ENCODE measurements at regions not wholly inside any gene's neighbourhood (a gene's known extent, or its start where the extent isn't known, plus 50 kb on each side); places are given as distances from the start of the nearest gene placed in this dataset.

DNA sequence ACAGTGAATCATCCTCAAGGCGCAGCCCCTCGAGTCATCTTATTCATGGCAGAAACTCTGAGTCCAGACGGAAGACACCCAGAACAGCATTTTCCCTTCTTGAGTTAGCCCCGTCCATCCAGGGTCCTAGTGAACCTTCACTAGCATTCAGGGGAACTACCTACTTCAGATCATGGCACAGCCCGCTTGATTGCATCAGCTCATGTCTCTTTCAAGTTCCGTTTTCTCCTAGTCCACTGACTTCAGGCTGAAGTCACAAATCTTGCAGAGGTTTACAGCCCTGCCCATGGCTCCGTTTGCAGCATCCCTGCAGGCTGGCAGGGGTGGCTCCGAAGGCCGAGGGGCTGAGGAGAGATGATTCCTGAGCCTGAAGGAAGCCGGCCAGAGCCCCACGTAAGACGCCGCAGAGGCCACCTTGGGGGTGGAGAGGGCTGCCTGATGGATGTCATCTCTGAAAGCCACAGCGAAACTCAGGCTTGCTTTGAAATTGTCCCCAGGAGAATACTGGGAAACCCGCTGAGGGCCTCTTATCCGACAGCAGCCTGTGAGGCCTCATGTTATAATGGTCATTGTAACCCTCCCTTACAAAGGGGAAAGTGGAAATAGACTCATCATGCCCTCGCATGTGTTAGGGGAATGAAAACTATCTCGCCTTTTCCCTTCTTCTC is 310.2 kb upstream of the AJAP1 start:
- DNase-seq: no peak

DNA sequence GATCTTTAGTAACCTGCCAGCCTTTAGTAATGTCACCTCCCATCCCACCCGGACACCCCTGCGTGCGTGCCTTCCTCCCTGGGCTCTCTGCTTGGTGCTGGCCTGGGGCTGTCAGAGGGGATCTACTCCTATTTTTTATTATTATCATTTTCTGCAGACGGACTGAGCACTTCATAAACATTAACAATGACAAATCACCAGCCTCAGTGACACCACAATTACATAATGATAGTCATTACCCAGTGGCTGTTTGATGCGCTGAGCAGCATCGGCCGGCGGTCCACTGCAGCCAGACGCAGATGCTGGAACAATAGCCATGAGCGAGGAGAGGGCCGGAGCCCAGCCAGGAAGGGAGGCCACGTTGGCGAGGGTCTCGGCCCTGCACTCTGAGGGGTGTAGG is 309.3 kb upstream of the AJAP1 start:
- DNase-seq: no peak

DNA sequence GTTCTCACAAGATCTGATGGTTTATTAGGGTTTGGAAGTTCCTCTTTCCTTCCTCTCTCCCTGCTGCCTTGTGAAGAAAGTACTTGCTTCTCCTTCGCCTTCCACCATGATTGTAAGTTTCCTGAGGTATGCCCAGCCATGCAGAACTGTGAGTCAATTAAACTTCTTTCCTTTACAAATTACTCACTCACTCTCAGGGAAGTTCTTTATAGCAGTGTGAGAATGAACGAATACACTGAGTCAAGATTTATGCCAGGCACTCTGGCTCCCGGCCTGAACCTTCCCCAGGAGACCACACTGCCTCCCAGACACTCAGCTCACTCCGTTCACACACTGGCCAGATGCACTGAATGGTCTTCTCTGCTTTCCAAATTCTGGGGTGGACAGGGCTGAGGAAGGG is 308.3 kb upstream of the AJAP1 start:
- no peak for DNase-seq

DNA sequence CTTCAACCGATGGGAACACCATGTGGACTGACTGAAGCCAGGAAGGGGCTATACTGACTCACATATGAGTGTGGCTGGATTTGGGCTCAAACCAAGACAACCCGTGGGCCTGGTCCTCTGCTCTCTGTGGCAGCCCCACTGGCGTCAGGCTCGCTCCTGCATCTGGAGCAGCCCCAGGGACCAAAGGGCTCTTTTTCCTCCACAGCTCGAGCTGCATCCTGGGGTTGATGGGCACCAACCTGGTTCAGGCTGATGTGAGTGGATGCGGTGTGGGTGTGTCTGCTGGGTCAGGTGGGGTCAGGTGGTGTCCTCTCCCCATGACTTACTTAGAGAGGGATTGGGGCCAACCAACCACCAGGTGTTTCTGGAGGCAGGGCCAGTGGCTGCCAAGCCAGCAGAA is 303.0 kb upstream of the AJAP1 start:
- DNase-seq: no peak

DNA sequence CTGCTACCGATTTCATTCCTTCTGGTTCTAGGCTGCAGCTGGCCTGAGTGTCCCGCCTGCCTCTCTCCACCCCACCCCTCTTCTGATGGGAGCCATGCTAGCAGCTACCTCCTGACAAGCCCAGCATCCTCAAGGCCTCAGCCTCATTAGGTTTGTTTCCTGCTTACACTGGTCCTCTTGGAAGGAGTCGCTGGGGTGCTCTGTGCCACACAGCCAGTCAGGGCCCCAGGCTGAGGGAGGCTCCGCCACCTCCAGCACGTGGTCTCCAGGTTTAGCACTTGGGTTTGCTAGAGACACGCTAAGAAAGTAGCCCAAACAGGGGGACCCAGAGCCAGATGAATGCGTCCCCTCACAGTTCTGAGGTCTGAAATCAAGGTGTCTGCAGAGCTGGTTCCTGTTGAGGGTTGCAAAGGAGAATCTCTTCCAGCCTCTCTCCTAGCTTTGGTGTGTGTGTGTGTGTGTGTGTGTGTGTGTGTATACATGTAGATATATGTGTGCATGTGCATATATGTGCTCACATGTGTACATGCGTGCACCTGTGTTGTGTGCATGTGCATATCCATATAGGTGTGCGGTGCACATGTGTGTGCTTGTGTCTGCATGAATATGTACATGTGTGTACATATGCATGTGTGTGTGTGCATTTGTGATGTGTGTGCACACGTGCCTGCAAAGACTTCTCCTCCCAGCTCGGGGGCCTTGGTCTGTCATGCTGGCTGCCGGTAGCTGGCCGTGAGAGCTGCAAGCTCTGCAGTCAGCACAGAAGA is 301.1 kb upstream of the AJAP1 start:
- DNase-seq: no peak

DNA sequence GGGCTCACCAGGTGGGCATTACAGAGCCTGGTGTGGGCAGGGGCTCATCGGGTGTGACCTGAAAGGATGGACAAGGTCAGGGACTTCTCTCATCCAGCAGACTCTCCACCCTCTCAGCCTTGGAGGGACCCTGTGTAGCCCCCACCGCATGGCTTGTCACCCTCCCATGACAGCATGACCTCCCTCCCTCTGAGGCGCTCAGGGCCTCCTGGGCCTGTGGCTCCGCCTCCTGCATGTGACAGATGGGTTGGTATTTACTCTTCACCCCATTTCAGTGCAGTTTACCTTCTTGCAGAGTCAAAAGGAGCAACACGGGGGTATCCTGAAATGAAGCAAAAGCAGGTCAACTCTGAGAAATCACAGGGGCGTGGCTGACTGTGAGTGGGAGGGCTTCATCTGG is 298.6 kb upstream of the AJAP1 start:
- no peak for DNase-seq

DNA sequence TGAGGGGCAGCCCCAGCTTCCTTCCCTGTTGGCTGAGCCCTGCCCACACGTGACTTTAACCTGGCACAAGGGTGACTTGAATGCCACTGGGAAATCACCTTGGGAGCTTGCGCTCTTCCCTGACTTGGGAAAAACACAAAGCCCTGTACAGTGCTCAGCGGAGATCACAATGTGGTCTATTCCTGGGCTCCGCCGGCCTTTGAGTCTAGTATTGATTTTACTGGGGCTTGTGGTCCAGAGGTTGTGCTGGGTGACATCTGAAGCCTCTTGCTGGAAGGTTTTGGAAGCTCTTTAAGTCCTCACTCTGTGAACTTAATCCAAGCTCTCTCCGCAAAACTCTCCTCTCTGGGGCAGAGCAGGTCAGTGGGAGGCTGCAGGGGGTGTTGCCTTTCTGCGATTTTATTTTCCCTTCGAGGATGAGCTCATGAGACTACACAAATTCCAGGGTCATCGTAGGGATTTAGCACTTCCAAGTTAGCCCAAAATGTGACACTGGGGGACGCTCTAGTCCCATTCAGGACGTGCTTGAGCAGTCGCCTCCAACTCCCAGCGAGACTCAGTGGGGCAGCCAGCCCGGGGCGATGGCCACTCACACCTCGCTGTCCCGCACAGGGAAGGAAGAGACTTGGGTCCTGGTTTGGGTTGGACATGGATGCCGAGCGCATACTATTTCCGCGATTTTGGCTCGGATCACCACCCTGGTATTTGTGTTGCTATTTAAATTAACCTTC is 291.9 kb upstream of the AJAP1 start:
- no peak for DNase-seq

DNA sequence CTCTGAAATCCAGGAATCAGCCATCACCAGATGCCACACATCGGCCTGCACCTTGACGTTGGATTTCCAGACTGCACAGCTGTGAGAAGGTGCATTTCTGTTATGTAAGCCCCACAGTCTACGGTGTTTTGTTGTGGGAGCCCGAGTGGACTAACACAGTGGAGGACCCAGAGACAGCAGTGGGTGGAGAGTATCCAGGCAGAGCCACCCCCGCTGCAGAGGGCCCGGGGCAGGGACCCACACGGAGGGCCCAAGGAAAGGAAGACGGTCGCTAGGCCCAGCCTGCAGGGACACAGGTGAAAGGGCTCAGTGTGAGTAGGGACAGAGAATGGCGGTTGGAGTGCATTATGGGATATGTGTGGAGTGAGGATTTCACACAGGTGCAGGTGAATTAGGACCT is 288.3 kb upstream of the AJAP1 start:
- no peak for DNase-seq

DNA sequence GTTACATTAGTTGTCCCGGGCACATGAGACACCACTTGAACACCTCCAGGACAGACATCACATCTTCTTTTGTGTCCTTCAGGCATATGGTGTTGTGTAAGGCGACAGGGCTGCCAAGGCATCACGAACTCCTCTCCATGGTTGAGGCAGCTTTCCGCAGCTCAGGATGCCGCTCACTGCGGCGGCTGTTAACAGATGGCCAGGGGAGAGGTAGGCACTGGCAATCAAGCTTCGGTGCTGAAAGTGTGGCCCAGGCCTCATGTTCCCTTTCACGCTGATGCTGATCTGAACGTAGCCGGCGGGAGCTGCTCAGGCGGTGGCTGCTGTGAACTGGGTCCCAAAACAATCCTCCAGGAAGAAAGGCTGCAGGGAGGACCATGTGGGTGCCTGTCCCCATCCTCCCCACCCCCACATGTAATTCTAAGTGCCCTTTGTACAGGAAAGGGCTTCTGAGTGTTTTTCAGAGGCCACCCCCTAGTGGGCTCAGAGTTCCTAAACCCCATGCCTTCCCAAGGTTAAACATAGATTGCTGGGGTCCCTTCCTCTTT is 287.1 kb upstream of the AJAP1 start:
- DNase-seq: no peak

DNA sequence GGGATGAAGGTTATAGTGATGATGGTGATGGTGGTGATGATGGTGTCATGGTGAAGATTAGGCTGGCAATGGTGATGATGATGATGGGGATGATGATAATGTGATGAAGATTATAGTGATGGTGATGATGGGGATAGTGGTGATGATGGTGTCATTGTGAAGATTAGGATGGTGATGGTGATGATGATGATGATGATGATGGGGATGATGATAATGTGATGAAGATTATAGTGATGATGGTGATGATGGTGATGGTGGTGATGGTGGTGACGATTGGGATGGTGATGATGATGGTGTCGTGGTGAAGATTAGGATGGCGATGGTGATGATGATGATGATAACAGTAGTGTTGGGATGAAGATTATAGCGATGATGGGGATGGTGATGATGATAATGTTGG is 285.1 kb upstream of the AJAP1 start:
- no peak for DNase-seq

DNA sequence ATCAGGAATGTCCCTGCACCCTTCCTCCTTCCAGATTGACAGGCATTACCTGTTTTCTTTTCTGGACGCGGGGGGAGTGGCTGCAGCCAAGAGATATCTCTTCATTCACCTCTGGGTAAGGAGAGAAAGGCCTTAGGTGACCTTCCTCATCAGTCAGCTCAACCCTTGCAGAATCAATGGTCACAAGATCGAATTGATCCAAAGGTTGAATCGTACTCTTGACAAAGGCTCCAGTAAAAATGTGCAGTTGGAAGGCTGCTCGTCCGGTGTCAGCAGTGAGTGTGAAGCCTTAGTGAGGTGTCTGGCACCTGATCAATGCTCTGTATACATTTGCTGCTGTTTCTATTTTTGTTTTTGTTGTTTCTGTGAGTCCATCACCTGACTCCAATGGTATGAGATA is 282.6 kb upstream of the AJAP1 start:
- no peak for DNase-seq

DNA sequence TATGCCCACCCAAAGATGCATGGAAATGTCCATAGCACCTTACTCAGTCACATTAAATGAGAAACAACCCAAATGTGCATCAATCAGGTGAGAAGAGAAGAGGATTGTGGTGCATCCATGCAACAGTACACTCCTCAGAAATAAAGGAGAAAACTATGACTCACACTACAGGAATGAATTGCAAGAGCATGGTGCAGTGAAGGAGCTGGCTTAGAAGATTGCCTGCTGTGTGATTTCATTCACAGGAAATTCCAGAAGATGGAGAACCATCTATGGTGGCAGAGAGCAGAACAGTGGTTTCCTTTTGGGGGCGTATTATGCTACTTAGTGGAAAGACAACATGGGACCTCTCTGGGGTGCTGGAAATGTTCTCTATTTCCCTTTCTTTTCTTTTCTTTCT is 278.6 kb upstream of the AJAP1 start:
- no peak for DNase-seq

DNA sequence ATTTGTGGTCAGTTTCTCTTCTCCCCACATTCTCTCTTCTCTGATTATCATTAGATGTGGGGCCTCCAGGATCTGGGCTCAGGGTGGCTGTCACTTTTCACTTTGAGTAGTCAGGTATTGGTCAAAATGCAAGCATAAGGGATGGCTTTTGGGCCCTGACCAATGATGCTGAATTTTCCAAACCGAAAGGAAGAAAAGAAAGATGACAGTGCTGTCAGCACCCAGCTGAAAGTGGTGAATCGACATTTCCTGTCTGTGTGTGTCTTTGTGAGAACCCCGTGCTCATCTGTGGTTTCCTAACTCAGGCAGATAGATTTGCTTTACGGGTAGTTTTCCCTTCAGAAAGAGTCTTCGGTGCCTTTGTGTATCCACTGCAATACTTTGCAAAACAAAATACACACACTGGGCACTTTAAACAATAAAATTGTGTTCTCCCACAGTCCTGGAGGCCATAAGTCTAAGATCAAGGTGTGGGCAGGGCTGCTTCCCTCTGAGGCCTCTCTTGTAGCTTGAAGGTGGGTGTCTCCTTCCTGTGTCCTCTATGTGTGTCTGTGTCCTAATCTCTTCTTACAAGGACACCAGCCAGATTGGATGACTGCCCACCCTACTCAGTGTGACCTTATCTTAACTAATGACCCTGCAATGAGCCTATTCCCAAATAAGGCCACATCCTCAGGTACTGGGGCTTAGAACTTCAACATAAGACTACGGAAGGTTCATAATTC is 274.8 kb upstream of the AJAP1 start:
- no peak for DNase-seq

DNA sequence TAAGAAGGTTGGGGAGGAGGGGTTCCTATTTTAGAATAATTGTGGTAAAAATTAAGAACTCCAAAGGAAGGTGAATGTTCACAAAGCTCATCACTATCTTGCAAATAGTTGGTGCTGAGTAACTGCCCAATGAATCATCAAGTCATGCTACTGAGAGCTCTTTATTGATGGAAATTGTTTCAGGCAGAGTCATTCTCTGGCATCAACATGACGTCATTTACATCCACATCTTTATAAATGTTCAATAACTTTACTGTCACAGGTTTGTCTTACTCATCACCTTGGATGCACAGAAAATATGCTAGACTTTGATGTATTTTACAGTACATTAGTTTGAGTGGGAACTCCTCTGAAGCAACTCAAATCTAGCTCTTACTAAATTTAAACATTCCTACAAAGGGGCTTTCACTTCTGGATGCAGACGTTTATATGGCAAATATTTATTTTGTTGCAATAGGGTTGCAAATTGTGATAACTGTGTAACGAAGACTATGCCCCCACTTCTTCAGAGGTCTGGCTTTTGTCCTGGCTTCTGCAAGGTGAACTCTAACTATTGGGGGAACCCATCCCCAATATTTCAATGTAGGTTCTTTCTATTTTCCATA is 273.7 kb upstream of the AJAP1 start:
- DNase-seq: no peak

DNA sequence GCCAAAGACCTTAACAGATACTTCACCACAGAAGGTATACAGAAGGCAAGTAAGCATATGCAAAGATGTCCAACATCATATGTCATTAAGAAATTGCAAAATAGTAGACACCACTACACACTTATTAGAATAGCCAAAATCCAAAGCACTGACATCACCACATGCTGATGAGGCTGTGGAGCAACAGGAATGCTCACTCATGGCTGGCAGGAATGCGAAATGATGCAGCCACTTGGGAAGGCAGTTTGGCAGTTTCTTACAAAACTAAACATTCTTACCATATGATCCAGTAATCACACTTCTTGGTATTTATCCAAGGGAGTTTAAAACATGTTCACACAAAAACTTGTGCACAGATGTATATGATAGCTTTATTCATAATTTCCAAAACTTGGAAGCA is 261.2 kb upstream of the AJAP1 start:
- no peak for DNase-seq

DNA sequence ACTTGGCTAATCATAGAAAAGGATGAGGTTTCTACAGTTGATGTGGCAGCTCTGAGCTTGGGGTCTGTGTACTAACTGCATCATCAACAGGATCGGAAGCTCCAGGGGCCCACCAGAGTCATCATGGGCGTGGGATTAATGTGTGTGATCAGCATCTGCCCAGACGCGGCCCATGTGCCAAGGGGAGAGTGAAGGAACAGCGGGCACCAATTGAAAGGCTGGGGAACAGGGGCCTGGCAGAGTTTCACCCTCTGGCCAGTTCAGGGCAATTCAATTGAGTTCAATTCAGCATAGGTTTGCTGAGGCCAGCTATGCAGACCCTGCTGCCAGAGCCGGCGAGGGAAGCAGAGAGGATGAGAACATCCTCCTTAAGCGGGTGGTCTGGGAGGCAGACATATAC is 260.0 kb upstream of the AJAP1 start:
- DNase-seq: no peak

DNA sequence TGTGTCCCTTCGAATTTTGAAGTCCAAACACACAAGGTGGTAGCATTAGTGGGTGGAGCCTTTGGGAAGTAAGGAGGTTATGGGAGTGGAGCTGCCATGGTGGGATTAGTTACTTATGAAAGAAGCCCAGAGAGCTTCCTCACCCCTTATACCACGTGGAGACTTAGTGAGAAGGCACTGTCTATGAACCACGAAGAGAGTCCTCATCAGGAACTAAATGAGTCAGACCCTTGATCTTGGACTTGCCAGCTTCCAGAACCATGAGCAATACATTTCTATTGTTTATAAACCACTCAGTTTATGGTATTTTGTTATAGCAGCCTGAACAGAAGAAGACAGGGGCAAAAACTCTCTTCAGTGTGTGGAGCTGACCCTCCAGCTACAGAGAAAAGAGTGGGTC is 259.3 kb upstream of the AJAP1 start:
- no peak for DNase-seq

DNA sequence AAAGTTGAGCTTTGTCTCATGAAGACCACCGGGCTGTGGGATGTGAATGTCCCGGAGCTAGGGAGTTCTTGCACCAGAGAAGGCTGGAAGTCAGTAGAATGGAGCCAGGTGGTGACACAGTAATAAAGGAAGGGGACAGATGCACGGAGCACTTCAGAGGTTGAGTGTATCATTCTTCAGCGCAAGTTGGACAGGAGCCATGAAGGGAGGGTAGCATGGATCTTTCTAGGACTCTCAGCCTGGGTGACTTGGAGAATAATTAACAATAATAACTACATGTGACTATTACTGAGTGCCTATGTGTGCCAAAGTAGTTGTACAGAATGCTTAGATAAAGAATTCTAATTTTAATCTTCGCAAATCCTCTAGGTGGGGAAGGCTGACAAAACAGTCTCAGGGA is 258.7 kb upstream of the AJAP1 start:
- DNase-seq: no peak

DNA sequence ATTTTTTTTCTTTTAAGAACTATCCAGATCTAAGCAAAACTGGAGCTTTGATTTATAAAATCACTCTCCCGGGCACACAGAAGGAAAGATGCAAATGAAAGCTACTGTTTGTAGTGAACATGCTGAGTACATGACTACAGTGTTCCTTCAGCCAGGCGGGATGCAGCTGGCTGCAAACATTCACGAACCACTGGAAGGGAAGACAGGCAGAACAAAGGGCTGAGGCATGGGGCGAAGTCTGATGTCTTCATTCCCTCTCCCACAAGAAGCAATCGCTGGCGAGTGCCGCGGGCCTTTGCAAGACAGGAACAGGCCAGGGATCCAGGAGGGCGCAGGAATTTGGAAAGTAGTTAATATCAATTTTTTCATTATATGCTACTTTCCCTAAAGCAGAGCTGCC is 257.9 kb upstream of the AJAP1 start:
- DNase-seq: no peak

DNA sequence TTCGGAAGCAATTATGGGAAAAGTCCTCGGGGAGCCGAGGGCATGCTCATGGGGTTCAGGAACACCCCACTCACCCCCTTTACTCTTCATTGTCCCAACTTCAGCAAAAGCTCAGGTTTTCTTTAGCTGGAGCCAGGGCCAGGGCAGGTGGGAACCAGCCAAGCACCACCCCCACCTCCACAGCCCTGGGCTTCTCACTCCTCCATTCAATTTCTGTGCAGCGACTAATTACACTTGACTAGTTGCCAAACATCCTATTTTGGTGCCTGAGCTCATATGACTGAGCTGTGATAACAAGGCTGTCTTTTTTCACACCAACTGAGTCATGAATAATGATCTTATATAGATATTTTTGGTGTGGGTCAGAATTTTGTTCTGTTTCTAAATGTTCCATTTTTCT is 257.2 kb upstream of the AJAP1 start:
- DNase-seq: no peak

DNA sequence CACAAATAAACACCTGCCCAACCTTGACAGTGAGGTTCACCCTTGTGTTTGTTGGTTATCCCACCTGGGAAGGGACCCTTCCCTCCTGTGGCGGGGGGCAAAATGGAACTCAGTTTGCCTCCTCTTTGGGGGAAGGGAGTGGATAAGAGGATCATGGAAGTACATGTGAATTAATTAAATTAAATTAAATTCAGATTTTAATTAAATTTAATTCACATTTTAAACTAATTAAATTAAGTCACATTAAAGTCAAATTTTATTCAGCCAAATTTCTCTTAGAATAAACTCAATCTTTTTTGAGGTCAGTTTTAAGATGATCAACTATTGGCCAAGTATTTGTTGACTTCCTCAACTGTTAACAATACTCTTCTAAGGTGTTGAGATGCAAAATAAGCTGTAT is 252.4 kb upstream of the AJAP1 start:
- DNase-seq: no peak

DNA sequence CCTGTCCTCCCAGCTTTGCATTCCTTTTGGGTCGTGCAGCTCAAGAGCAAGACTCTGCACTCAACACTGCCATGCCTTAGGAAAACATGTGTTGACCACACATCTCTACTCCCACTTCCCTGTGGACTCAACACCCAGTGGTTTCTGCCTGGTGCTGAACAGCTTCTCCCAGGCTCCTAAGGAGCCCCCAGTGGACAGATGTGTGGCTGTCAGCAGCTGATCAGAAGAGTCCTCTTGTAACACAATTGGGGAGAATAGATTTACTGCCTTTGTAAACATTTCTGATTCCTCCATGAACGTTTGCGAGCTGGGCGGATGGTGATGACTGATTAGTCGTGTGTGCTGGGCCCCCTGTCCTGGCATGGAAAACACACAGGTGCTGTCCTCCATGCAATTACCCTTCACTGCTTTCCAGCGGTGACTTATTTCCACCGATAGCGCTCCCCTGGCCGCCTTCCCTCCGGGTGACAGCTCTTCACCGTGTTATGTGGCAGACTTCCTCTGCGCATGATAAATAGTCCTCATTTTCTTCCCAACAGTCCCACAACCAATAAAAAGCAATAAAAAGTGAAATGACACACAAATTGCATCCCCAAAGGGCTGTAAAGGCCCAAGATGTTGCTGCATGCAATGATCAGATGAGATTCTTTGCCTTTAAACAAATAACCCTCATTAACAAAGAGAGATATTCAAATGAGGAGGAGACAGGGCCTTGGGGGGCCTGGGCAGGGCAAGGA is 249.4 kb upstream of the AJAP1 start:
- no peak for DNase-seq

All from DMS53 (cell line).